HepG2 (cell line): ENCODE measurements at regions not wholly inside any gene's neighbourhood (a gene's known extent, or its start where the extent isn't known, plus 50 kb on each side); places are given as distances from the start of the nearest gene placed in this dataset.

Experiments
- ATAC-seq: fragments of 200-7000 bp; cut with Tn5 transposase; 3 replicates; pipeline ENCODE4 v1.9.1; 2020; ENCODE audit warnings: mild to moderate bottlenecking, moderate library complexity
- BruUV-seq: library from RNA; stranded (reverse); fragments of 400-500 nt; replicated peaks from 2 replicates; lab custom pipeline; 2021; lab: Mats Ljungman, UMichigan
- CTCF ChIA-PET: fragments of 300-600 bp; formaldehyde crosslinking; extraction: SDS; loops from one replicate; lab custom pipeline; 2021; ENCODE audit warnings: low total read pairs, inconsistent platforms, low intra/inter-chr PET ratio; lab: Yijun Ruan, JAX
- POLR2A ChIA-PET: fragments of 350-600 bp; sonication (Branson Sonifier 250); formaldehyde crosslinking; loops from one replicate; lab custom pipeline; 2020; ENCODE audit warnings: antibody characterized with exemption, inconsistent platforms; lab: Yijun Ruan, JAX
- DNase-seq: peaks from one replicate; pipeline ENCODE4 v3.0.0-alpha.2; 2015; ENCODE audit warnings: low spot score
- FAIRE-seq: peaks from 3 replicates; lab custom pipeline; 2011; peaks lifted over from hg19 to GRCh38; lab: Jason Lieb, UNC
- H2AFZ ChIP-seq: one replicate; pipeline ENCODE4 v1.6.1; 2011; ENCODE audit warnings: low read length, inconsistent platforms
- H3K27ac ChIP-seq: fragments of 300-600 bp; 3 replicates; pipeline ENCODE4 v1.8.0; 2011; ENCODE audit warnings: mixed run types, mild to moderate bottlenecking, mixed read lengths, low read length, inconsistent platforms; ENCODE audit not compliant: insufficient read depth; ENCODE audit errors: extremely low read length
- H3K27me3 ChIP-seq, 2 experiments: fragments of 200-600 bp in 1 of 2; 2 replicates in 1 of 2; 3 replicates in 1 of 2; pipeline versions ENCODE4 v1.6.0 to v1.8.0; 2011; ENCODE audit warnings: low read length in 2 of 2, mild to moderate bottlenecking in 2 of 2, moderate library complexity in 2 of 2, inconsistent platforms in 1 of 2; ENCODE audit not compliant: insufficient read depth in 2 of 2, control insufficient read depth in 1 of 2
- H3K36me3 ChIP-seq, 2 experiments: fragments of 200-600 bp in 1 of 2; replicated peaks in 1 of 2; 2 replicates in 1 of 2; 3 replicates in 1 of 2; pipeline versions ENCODE4 v1.5.1 to v1.8.0; 2011; ENCODE audit warnings: low read length in 2 of 2, inconsistent platforms in 1 of 2; ENCODE audit not compliant: insufficient read depth in 2 of 2, control insufficient read depth in 1 of 2
- H3K4me1 ChIP-seq: 2 replicates; pipeline ENCODE4 v1.5.1; 2012; ENCODE audit warnings: low read length, inconsistent platforms; ENCODE audit not compliant: insufficient read depth
- H3K4me2 ChIP-seq: 2 replicates; pipeline ENCODE4 v1.6.0; 2011; ENCODE audit warnings: low read depth, low read length, inconsistent platforms
- H3K4me3 ChIP-seq, 3 experiments: fragments of 200-600 bp in 1 of 3; sonication (generic), shearing (Covaris generic) in 1 of 3; replicated peaks in 1 of 3; 2 replicates each; pipeline ENCODE4 v1.5.1; 2011 to 2016; ENCODE audit warnings: low read length in 3 of 3, inconsistent platforms in 2 of 3, low read depth in 2 of 3, mild to moderate bottlenecking in 2 of 3, control low read depth in 1 of 3, mixed read lengths in 1 of 3; ENCODE audit not compliant: insufficient read depth in 1 of 3
- H3K79me2 ChIP-seq: one replicate; pipeline ENCODE4 v1.6.1; 2011; ENCODE audit warnings: low read length, inconsistent platforms; ENCODE audit not compliant: insufficient read depth
- H3K9ac ChIP-seq: 2 replicates; pipeline ENCODE4 v1.6.0; 2011; ENCODE audit warnings: mild to moderate bottlenecking, low read depth, low read length, inconsistent platforms; ENCODE audit not compliant: insufficient read depth
- H3K9me3 ChIP-seq: 2 replicates; pipeline ENCODE4 v1.5.1; 2012; ENCODE audit warnings: mild to moderate bottlenecking, low read length
- H4K20me1 ChIP-seq: 2 replicates; pipeline ENCODE4 v1.6.0; 2011; ENCODE audit warnings: inconsistent platforms, mild to moderate bottlenecking, low read length, moderate library complexity; ENCODE audit not compliant: insufficient read depth
- CHD2 ChIP-seq: IDR thresholded peaks from 2 replicates; pipeline ENCODE4 v1.6.1; 2011; ENCODE audit warnings: low read depth, low read length, improper control_type of control experiment
- JARID2 ChIP-seq: sonication (generic); formaldehyde crosslinking; IDR thresholded peaks from 2 replicates; pipeline ENCODE4 v1.8.1; 2023; ENCODE audit warnings: missing genetic modification reagents, inconsistent platforms; ENCODE audit not compliant: insufficient replicate concordance
- KLF16 ChIP-seq, 2 experiments: sonication (generic) in 1 of 2; formaldehyde crosslinking in 1 of 2; IDR thresholded peaks; 2 replicates each; pipeline versions ENCODE4 v1.6.1 to v1.8.0; 2016 to 2023; ENCODE audit warnings: missing genetic modification reagents in 2 of 2, missing compliant biosample characterization in 1 of 2
- NAIF1 ChIP-seq: sonication (generic); formaldehyde crosslinking; IDR thresholded peaks from 2 replicates; pipeline ENCODE4 v1.5.0; 2020; ENCODE audit warnings: mild to moderate bottlenecking, missing genetic modification reagents, borderline replicate concordance
- PHF20 ChIP-seq: sonication (generic); formaldehyde crosslinking; IDR thresholded peaks from 2 replicates; pipeline ENCODE4 v1.5.0; 2020; ENCODE audit warnings: mild to moderate bottlenecking, missing genetic modification reagents
- RXRB ChIP-seq: IDR thresholded peaks from 2 replicates; pipeline ENCODE4 v1.6.1; 2016; ENCODE audit warnings: borderline replicate concordance, missing genetic modification reagents, missing compliant biosample characterization
- SNAI1 ChIP-seq: sonication (generic); formaldehyde crosslinking; IDR thresholded peaks from 2 replicates; pipeline ENCODE4 v1.5.0; 2020; ENCODE audit warnings: mild to moderate bottlenecking, missing genetic modification reagents, borderline replicate concordance
- TBX2 ChIP-seq: sonication (generic); formaldehyde crosslinking; IDR thresholded peaks from 2 replicates; pipeline ENCODE4 v1.5.0; 2020; ENCODE audit warnings: missing genetic modification reagents, mild to moderate bottlenecking, borderline replicate concordance
- THYN1 ChIP-seq: sonication (generic); formaldehyde crosslinking; IDR thresholded peaks from 2 replicates; pipeline ENCODE4 v1.8.1; 2023; ENCODE audit warnings: low read depth, mild to moderate bottlenecking, moderate library complexity, missing genetic modification reagents, borderline replicate concordance
- ZBTB7A ChIP-seq: sonication (generic); formaldehyde crosslinking; IDR thresholded peaks from 2 replicates; pipeline ENCODE4 v1.8.0; 2022; ENCODE audit warnings: mild to moderate bottlenecking, missing genetic modification reagents
- ZFP36L2 ChIP-seq: sonication (generic); formaldehyde crosslinking; IDR thresholded peaks from 2 replicates; pipeline ENCODE4 v1.4.0; 2020; ENCODE audit warnings: missing genetic modification reagents
- ZNF33A ChIP-seq: sonication (generic); formaldehyde crosslinking; IDR thresholded peaks from 2 replicates; pipeline ENCODE4 v1.5.1; 2020; ENCODE audit warnings: missing genetic modification reagents, mild to moderate bottlenecking, moderate library complexity, borderline replicate concordance
- ZNF567 ChIP-seq: sonication (generic); formaldehyde crosslinking; IDR thresholded peaks from 2 replicates; pipeline ENCODE4 v1.8.1; 2023; ENCODE audit warnings: mild to moderate bottlenecking, missing genetic modification reagents, borderline replicate concordance
- ZNF644 ChIP-seq: IDR thresholded peaks from 2 replicates; pipeline ENCODE4 v1.6.1; 2016; ENCODE audit warnings: low read depth
- ZNF878 ChIP-seq: sonication (generic); formaldehyde crosslinking; IDR thresholded peaks from 2 replicates; pipeline ENCODE4 v1.8.1; 2023; ENCODE audit warnings: mild to moderate bottlenecking, missing genetic modification reagents, moderate library complexity
- WGBS: methylation state at CpG from one replicate; pipeline ENCODE4 v1.1.6; 2017; ENCODE audit warnings: low lambda C conversion rate; 5-methylcytosine and 5-hydroxymethylcytosine counted together
- in situ Hi-C: cut with HindIII; loops from 2 replicates; pipeline ENCODE4 v1.10.0; 2017; ENCODE audit warnings: low pct_unique_long_range_greater_than_20kb; ENCODE audit not compliant: extremely low pct_ligation_motif_present
- intact Hi-C: fragments of 100-400 bp; cut with micrococcal nuclease; formaldehyde crosslinking; loops from one replicate; pipeline ENCODE4 v1.10.0; 2022; ENCODE audit not compliant: unreplicated experiment
- TF ChIP-seq, protein P1 (sequence below): IDR thresholded peaks from 2 replicates; pipeline ENCODE4 v1.6.1; 2016; ENCODE audit warnings: mild to moderate bottlenecking
- TF ChIP-seq, protein P2 (sequence below): sonication (generic); formaldehyde crosslinking; IDR thresholded peaks from 2 replicates; pipeline ENCODE4; 2020; ENCODE audit warnings: missing genetic modification reagents, mild to moderate bottlenecking, borderline replicate concordance
- TF ChIP-seq, protein P3 (sequence below): sonication (generic); formaldehyde crosslinking; IDR thresholded peaks from 2 replicates; pipeline ENCODE4 v1.8.0; 2022; ENCODE audit warnings: missing genetic modification reagents, mild to moderate bottlenecking, borderline replicate concordance
- TF ChIP-seq, protein P4 (sequence below): sonication (generic); formaldehyde crosslinking; IDR thresholded peaks from 2 replicates; pipeline ENCODE4 v1.8.1; 2023; ENCODE audit warnings: mild to moderate bottlenecking, missing genetic modification reagents

DNA sequence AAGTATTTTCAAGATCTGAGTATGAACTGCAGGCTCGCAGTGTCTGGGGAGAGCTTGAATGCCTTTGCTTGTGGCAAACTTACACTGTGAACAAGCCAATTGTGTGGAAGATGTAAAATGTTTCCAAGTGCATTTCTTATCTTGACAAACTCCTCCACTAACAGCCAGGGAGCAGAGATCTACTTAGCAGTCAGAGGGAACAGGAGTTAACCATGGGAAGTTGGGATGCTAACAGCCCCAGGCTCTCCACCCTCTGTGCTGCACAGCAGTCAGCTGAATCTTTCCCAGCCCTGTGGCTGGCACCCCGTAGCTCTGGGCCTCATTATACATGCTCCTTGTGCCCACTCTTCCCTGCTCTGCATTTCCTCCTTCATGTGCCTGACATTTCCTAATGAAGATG, 450.2 kb downstream of the TSN start (continued):
- TF ChIP-seq, protein P1, sequence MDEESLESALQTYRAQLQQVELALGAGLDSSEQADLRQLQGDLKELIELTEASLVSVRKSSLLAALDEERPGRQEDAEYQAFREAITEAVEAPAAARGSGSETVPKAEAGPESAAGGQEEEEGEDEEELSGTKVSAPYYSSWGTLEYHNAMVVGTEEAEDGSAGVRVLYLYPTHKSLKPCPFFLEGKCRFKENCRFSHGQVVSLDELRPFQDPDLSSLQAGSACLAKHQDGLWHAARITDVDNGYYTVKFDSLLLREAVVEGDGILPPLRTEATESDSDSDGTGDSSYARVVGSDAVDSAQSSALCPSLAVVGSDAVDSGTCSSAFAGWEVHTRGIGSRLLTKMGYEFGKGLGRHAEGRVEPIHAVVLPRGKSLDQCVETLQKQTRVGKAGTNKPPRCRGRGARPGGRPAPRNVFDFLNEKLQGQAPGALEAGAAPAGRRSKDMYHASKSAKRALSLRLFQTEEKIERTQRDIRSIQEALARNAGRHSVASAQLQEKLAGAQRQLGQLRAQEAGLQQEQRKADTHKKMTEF (CRISPR knock-in tag) = no peak
- TF ChIP-seq ZNF644 (CRISPR knock-in tag) = no peak
- TF ChIP-seq KLF16 (CRISPR knock-in tag; IDR thresholded peaks at IDR 0.05) = no peak
- TF ChIP-seq RXRB (CRISPR knock-in tag) = no peak
- TF ChIP-seq ZBTB7A (CRISPR knock-in tag) = no peak
- no peak for TF ChIP-seq ZNF33A
- TF ChIP-seq, protein P2, sequence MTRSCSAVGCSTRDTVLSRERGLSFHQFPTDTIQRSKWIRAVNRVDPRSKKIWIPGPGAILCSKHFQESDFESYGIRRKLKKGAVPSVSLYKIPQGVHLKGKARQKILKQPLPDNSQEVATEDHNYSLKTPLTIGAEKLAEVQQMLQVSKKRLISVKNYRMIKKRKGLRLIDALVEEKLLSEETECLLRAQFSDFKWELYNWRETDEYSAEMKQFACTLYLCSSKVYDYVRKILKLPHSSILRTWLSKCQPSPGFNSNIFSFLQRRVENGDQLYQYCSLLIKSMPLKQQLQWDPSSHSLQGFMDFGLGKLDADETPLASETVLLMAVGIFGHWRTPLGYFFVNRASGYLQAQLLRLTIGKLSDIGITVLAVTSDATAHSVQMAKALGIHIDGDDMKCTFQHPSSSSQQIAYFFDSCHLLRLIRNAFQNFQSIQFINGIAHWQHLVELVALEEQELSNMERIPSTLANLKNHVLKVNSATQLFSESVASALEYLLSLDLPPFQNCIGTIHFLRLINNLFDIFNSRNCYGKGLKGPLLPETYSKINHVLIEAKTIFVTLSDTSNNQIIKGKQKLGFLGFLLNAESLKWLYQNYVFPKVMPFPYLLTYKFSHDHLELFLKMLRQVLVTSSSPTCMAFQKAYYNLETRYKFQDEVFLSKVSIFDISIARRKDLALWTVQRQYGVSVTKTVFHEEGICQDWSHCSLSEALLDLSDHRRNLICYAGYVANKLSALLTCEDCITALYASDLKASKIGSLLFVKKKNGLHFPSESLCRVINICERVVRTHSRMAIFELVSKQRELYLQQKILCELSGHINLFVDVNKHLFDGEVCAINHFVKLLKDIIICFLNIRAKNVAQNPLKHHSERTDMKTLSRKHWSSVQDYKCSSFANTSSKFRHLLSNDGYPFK (CRISPR knock-in tag) = no peak
- no peak for TF ChIP-seq CHD2
- TF ChIP-seq NAIF1 = no peak
- TF ChIP-seq JARID2 (CRISPR knock-in tag) = no peak

DNA sequence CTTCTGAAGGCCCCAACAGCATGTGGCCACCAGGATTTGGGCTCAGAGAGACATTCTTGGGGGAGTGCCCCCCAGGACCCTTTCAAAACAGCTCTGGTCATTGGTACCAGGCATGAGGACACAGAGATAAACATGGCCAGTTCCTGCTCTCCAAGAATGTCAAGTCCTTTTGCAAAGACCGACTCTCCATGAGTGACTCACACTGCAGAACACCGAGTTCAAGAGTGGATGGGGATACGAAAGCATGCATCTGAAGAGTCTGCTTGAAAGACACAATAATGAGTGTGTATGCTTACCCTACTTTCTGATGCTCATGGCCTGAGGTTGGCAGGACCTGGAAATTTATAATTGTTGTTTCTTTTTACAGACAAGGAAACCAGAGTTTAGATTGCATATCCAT, 450.6 kb downstream of the TSN start:
- no peak for ATAC-seq
- no peaks in the 10 kb centered on the region for H3K9me3 ChIP-seq
- no peak overlapping the region for H3K4me2 ChIP-seq
- H2AFZ ChIP-seq = no peak overlapping the region
- H3K9ac ChIP-seq = no peak overlapping the region
- no peak for FAIRE-seq
- intact Hi-C loops (no loop called here), in situ Hi-C loops (no loop called here)
- no peaks in the 10 kb centered on the region for H3K36me3 ChIP-seq
- 0 out of 5 replicates have a peak, but pooled peaks cover 0 to 8% of the 10 kb centered on the region in 2 experiments for H3K27me3 ChIP-seq
- H4K20me1 ChIP-seq = no peaks in the 10 kb centered on the region
- no peak overlapping the region for H3K4me3 ChIP-seq
- no TSS peak for BruUV-seq
- no peaks in the 10 kb centered on the region for H3K79me2 ChIP-seq
- 0% methylated on average over 3 of the region's 3 CpGs for WGBS
- H3K4me1 ChIP-seq = no peaks in the 10 kb centered on the region
- POLR2A ChIA-PET = no interaction called here
- no peak overlapping the region for H3K27ac ChIP-seq
- no peak for DNase-seq
- CTCF ChIA-PET = no interaction called here
- TF ChIP-seq, protein P3, sequence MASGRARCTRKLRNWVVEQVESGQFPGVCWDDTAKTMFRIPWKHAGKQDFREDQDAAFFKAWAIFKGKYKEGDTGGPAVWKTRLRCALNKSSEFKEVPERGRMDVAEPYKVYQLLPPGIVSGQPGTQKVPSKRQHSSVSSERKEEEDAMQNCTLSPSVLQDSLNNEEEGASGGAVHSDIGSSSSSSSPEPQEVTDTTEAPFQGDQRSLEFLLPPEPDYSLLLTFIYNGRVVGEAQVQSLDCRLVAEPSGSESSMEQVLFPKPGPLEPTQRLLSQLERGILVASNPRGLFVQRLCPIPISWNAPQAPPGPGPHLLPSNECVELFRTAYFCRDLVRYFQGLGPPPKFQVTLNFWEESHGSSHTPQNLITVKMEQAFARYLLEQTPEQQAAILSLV = no peak
- TF ChIP-seq PHF20 (CRISPR knock-in tag) (no peak), SNAI1 (no peak), THYN1 (CRISPR knock-in tag) (no peak), ZFP36L2 (CRISPR knock-in tag) (no peak), TBX2 (CRISPR knock-in tag) (no peak), NAIF1 (no peak), ZNF644 (CRISPR knock-in tag) (no peak), ZNF878 (CRISPR knock-in tag) (no peak), ZNF567 (CRISPR knock-in tag) (no peak)
- TF ChIP-seq, protein P4, sequence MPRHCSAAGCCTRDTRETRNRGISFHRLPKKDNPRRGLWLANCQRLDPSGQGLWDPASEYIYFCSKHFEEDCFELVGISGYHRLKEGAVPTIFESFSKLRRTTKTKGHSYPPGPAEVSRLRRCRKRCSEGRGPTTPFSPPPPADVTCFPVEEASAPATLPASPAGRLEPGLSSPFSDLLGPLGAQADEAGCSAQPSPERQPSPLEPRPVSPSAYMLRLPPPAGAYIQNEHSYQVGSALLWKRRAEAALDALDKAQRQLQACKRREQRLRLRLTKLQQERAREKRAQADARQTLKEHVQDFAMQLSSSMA = no peak
